ENCODE measurements at regions not wholly inside any gene's neighbourhood (a gene's known extent, or its start where the extent isn't known, plus 50 kb on each side); places are given as distances from the start of the nearest gene placed in this dataset.
A peak's percentile ranks its signal among the peaks of the same experiment; 100 is the strongest.
"Not testable (repeated sequence)": the region's sequence is repeated elsewhere in the genome, so short reads cannot be mapped to it uniquely, and the experiment has no call there.

DNA sequence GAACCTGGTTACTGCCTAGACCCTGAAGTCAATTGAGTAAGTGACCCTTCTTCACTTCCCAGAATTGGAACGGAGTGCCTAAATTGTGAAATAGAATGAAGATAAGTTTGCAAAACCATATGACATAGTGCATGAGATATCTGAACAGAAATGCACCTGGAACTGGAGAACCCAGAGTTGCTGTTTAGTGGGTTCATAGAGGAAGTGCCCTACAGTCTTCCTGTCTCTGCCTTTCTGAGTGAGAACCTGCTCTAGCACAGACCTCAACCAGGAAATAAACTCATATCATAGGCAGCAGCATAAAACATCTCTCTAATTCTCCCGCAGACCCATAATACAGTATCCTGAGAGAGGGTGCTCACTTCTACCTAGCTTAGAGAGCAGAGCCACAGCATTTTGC, 82.9 kb downstream of the EOMES start:
- H3K9me3 Mint-ChIP-seq (ENCODE audit: unreplicated experiment) = no peaks in the 10 kb centered on the region
- DNase-seq = no peak
- no peak overlapping the region for H3K4me3 Mint-ChIP-seq (ENCODE audit: unreplicated experiment)

GRCh38 chr3:27638594-27638993, 83.5 kb downstream of the EOMES start:
- DNase-seq = no peak
- Mint-ChIP-seq H3K9me3 (ENCODE audit: unreplicated experiment) (no peaks in the 10 kb centered on the region), H3K27ac (ENCODE audit: unreplicated experiment) (no peak overlapping the region), H3K4me3 (ENCODE audit: unreplicated experiment) (no peak overlapping the region), H3K4me1 (ENCODE audit: low read depth, unreplicated experiment) (peaks cover 3% of the 10 kb centered on the region), H3K27me3 (ENCODE audit: unreplicated experiment) (no peaks in the 10 kb centered on the region), H3K36me3 (ENCODE audit: unreplicated experiment) (no peaks in the 10 kb centered on the region)
- no peak for TF ChIP-seq CTCF (IDR thresholded peaks at IDR 0.05; ENCODE audit: partially characterized antibody, unreplicated experiment)

More for the DNA sequence above, 82.9 kb downstream of the EOMES start:
- H3K36me3 Mint-ChIP-seq (ENCODE audit: unreplicated experiment) = no peaks in the 10 kb centered on the region
- no peak for TF ChIP-seq CTCF (IDR thresholded peaks at IDR 0.05; ENCODE audit: partially characterized antibody, unreplicated experiment)
- H3K4me1 Mint-ChIP-seq (ENCODE audit: low read depth, unreplicated experiment) = peaks cover 3% of the 10 kb centered on the region
- no peak overlapping the region for H3K27ac Mint-ChIP-seq (ENCODE audit: unreplicated experiment)
- H3K27me3 Mint-ChIP-seq (ENCODE audit: unreplicated experiment) = no peaks in the 10 kb centered on the region

DNA sequence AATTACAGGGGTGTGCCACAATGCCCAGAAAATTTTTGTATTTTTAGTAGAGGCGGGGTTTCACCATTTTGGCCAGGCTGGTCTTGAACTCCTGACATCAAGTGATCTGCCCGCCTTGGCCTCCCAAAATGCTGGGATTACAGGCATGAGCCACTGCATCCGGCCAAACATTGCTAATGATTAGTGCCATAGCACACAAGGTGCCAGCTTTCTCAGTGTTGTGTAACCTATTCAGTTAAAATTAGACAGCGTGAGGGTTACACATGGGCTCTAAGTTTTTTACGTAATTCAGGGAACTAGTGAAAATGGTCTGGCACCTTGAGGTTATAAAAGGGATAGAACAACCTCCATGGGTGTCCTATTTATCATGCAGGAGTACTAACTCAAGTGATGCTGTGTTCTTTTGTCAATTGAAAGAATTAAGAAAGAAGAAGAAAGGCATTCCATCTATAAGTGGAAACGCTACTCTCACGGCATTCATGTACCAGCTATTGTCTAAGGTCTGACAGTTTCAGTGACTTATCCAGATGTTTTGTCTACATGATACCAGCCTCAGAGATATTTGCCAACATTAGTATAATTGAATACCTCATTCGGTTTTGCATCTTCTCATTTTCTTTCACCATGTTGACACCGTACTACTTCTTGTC, 84.7 kb downstream of the EOMES start:
- TF ChIP-seq CTCF (IDR thresholded peaks at IDR 0.05; ENCODE audit: partially characterized antibody, unreplicated experiment) = no peak
- Mint-ChIP-seq H3K4me3 (ENCODE audit: unreplicated experiment) (no peak overlapping the region), H3K27ac (ENCODE audit: unreplicated experiment) (no peak overlapping the region), H3K4me1 (ENCODE audit: low read depth, unreplicated experiment) (peaks cover 5% of the 10 kb centered on the region), H3K27me3 (ENCODE audit: unreplicated experiment) (peaks cover 3% of the 10 kb centered on the region), H3K9me3 (ENCODE audit: unreplicated experiment) (peaks cover 2% of the 10 kb centered on the region), H3K36me3 (ENCODE audit: unreplicated experiment) (no peaks in the 10 kb centered on the region)
- no peak for DNase-seq

DNA sequence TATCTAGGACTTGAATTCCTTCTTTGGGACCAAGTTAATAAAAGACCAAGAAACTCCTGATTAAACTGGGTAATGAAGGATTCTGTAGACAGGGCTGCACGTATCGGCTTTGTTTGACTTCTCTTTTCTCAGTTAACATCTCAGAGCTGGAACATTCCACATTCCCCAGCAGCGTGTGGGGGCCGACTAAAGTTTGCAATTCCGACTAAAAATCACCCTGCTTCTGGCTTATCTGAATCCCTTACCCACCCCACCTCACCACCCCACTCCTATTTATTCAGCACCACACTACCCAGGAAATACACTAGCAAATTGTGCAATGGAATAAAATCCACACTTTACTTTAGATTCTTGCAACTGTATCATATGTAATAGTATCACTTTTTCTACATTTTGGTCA, 87.1 kb downstream of the EOMES start:
- not testable (repeated sequence) for H3K36me3 Mint-ChIP-seq (ENCODE audit: unreplicated experiment); H3K4me1 Mint-ChIP-seq (ENCODE audit: low read depth, unreplicated experiment); DNase-seq; H3K4me3 Mint-ChIP-seq (ENCODE audit: unreplicated experiment); H3K9me3 Mint-ChIP-seq (ENCODE audit: unreplicated experiment); H3K27me3 Mint-ChIP-seq (ENCODE audit: unreplicated experiment); H3K27ac Mint-ChIP-seq (ENCODE audit: unreplicated experiment)

- no peaks in the 10 kb centered on the region for H3K36me3 Mint-ChIP-seq (ENCODE audit: unreplicated experiment)
- peaks cover 4% of the 10 kb centered on the region for H3K9me3 Mint-ChIP-seq (ENCODE audit: unreplicated experiment)
- H3K27me3 Mint-ChIP-seq (ENCODE audit: unreplicated experiment) = peaks cover 3% of the 10 kb centered on the region
- H3K4me1 Mint-ChIP-seq (ENCODE audit: low read depth, unreplicated experiment) = peaks cover 5% of the 10 kb centered on the region
- H3K4me3 Mint-ChIP-seq (ENCODE audit: unreplicated experiment) = peak overlapping the region; percentile 86
- no peak for TF ChIP-seq CTCF (IDR thresholded peaks at IDR 0.05; ENCODE audit: partially characterized antibody, unreplicated experiment)
- H3K27ac Mint-ChIP-seq (ENCODE audit: unreplicated experiment) = peak overlapping the region; percentile 13
- no peak for DNase-seq
Observed at GRCh38 chr3:27633224-27633545, 88.9 kb downstream of the EOMES start.

All from glutamatergic neuron (in vitro differentiated cells).